Right hindlimb (tissue), 1 donor: ENCODE measurements at regions not wholly inside any gene's neighbourhood (a gene's known extent, or its start where the extent isn't known, plus 50 kb on each side); places are given as distances from the start of the nearest gene placed in this dataset.

Source experiments
- DNase-seq: peaks from one replicate; pipeline ENCODE4 v3.0.0-alpha.2; 2018

DNA sequence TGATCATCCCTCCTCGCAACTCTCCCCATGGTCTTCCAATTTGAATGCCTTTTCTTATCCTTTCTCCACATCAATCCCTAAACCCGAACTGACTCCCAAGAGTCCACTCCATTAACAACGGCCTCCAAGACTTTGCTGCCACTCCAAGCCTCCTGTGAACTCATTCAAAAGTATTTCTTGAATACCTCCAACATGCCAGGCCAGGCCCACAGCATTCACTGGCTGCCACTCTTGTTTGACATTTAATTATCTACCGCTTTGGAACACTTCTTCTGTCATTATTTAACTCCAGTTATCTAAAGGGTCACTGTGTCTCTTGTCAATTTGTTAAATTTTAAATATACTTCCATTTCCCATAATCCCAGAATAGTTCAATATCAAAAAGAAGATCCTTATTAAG, 378.9 kb downstream of the EFNA5 start:
- no peak for DNase-seq

DNA sequence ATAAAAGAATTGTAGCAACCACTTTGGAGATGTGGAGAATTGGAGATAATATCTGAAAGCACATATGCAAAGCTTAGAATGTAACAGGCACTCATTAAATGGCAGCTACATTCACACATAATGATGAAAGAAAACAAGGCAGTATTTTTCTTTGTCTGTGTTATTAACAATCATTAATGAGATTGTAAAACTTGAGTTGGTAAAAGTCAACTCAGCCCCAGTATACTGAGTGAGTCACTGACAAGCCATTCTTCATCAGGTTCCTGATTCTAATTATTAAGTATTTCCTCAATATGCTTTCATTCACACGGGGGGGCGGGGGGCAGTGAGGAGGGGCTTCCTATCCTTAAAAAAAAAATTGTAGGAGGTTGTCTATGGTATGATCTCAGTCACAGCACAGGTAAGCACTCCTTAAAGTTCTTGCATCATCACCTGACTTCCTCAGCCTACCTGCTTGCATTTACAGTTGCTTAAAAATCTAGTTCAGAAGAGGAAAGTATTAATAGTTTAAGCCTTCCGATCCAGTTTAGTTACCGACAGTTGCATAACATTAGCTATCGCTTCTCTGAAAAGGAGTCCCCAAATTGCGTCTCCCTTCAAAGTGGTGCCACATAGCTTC, 379.8 kb downstream of the EFNA5 start:
- no peak for DNase-seq

GRCh38 chr5:107289030-107289714, 381.6 kb downstream of the EFNA5 start:
- DNase-seq = no peak

DNA sequence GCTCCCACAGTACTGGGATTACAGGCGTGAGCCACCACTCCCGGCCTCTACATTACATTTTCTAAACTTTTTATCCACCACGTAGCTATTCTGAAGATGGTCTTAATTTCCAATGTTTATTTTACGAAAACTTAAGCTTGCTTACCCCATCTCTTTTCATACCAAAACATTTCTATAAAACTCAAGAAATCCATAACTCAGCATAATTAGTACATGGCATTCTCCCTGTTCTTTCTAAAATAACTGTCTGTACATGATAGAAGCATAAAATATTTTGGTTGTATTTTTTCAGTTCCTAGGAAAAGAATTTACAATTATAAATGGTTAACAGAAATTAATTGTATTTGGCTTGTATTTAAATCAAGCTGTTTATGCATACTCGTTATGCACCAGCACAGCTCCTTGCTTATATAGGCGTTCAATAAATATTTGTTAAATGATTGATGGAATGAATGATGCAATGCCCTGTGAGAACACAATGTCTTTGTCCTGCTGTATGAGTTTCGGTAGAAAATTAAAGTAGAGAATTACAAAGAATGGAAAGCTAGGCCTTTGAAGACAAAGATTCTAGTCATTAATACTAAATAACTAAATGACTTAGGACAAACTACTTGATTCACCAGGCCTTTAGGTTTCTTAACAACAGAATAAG, 384.2 kb downstream of the EFNA5 start:
- no peak for DNase-seq

- no peak for DNase-seq
Observed at GRCh38 chr5:107285772-107286171, 385.0 kb downstream of the EFNA5 start.

- DNase-seq = no peak
Observed at GRCh38 chr5:107284822-107285525, 385.8 kb downstream of the EFNA5 start.

- DNase-seq = no peak
Observed at GRCh38 chr5:107282061-107282460, 388.7 kb downstream of the EFNA5 start.

GRCh38 chr5:107278774-107279173, 392.0 kb downstream of the EFNA5 start:
- no peak for DNase-seq

GRCh38 chr5:107277485-107278125, 393.1 kb downstream of the EFNA5 start:
- DNase-seq = no peak

- no peak for DNase-seq
Observed at GRCh38 chr5:107275333-107275732, 395.4 kb downstream of the EFNA5 start.

GRCh38 chr5:107274571-107274970, 396.2 kb downstream of the EFNA5 start:
- DNase-seq = no peak

- DNase-seq = no peak
Observed at GRCh38 chr5:107272954-107273353, 397.8 kb downstream of the EFNA5 start.

DNA sequence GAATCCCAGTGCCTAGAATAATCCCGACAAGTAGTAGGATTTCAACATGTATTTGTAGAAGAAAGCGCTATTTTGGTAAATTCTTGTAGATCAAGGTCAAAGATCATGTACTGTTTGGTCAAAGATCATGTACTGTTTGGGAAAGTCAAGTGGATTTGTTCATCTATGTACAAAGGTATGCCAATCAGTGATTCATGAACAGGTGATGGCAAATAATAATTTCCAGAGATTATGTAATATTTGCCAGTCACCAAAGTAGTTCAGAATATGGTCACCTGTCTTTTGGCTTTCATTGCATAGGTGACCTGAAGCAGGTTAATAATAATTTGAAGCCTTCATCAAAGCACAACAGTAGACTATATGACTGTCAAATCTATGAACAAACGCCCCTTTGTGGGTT, 398.2 kb downstream of the EFNA5 start:
- DNase-seq = no peak

DNA sequence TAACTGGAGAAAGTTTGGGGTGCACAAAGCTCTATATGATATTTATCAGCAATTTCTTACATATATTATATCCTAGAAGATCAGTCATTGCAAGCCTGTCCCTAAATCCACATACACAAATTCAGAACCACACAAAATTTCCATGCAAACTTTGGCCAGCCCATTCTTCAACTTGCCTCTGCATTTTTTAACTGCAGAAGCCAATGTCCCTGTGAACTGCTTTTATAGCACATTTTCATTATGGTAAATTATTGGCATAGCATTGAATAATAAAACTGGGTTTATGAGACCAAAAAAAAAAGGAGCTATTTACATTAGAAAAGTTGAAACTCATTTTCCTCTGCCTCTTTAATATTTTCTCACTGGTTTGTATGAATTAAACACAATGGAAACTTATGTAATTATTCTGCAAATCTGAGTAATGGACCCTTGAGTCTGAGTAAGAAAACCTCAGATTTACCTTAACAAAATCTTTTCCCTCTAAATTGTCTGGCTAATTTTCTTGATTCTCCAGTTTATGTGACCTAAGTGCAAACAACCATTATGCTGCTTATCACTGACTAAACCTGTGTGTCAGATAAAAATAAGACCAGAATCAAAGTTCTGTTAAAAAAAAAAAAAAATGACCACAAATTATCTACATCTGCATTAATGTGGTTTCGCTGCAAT, 398.9 kb downstream of the EFNA5 start:
- no peak for DNase-seq

DNA sequence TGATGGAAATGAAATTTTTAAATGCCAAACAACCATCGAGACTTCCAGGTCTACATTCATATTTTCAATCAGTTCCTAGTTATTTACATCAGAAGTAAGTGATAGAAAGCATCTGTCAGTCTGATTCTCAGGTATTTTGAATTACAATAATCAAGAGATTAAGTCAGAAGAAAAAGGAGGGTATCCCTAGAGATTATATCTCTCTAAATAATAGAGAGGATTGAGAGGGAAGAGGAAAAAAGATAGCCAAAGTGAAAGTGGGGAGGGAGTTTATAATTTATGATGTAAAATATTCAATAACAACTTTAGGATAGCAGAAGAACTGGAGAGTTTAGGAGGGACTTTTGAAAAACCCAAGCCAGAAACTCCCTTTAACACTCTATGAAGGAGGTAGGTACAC, 400.2 kb downstream of the EFNA5 start:
- DNase-seq = no peak

DNA sequence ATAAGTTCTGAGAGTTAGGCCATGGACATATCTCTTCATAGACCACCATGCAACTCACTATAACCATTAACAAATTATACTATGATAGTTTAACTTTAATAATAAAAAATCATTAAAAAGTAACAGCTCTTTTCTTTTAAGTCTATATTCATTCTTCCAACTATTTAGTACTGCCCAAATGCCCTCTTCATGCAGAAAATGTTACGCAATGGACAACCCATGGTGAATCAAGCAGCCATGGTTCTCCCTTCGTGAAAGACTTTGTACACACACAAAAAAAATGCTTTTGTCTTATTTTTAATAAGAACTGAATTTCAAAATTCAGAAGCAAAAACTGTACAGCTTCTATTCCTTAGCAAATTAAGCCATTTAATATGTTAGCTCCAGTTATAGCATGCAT, 401.1 kb downstream of the EFNA5 start:
- DNase-seq = no peak

GRCh38 chr5:107269256-107269655, 401.5 kb downstream of the EFNA5 start:
- no peak for DNase-seq

- no peak for DNase-seq
Observed at GRCh38 chr5:107268241-107268640, 402.5 kb downstream of the EFNA5 start.

DNA sequence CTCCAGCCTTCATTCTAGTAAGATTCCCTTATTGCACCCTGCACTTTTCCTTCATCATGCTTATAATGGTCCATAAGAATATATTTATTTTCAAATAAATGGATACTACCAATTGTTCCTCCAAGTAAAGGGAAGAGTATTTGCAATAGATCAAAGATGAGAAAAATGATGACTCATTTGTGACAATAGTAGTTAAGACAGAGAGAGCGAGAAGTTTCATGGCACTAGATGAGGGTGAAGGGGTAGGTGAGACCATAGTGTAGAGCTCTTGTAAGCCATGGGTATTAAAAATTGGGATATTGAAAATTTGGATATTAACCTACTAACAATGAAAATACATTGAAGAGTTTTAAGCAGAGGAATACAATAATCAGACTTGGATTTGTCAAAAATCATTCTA, 404.6 kb downstream of the EFNA5 start:
- no peak for DNase-seq

DNA sequence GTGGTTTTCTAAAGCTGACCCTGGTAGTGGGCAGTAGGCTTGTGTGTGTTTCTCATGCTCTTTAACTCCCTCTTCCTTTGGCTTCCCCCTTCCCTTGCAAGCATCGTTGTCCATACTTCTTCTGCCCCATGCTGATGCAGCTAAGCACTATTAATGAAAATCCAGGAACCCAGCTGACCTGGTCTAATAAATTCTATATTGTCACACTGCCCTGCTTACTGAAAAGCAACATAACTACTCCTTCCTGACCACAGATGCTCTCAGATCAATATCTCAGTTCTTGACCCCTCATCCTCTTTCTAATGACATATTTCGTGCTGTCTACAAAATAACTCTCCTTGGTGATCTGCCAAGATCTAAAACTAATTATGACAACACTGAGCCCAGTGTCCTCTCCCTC, 405.5 kb downstream of the EFNA5 start:
- no peak for DNase-seq

DNA sequence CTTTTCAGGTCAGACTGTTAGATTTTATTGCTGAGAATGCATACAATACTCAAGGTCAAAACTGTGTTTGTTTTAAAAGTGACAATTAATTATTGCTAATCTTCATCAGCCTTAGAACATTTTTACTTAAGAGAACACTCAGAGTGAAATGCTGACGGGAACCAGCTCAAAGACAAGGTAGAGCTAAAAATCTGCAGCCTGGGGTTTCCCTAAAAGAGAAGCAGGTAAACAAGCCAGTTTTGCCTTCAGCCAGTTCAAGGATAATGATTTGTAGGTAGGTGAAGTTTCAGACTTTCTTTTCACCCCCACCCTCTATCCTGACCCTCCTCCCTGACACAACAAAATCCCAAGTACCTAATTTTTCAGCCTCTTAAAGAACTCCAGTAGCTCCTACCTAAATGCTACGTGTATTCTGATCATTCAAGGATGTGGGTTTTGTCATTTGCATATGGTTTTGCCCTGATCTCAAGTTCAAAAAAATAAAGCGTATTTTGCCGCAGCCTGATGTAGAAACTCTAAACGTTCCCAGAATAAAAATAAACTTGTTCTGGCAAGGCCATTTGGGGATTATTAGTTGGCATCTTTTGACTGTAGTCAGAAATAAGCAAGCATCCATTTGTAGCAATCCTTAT, 407.2 kb downstream of the EFNA5 start:
- no peak for DNase-seq

GRCh38 chr5:107257885-107258520, 412.7 kb downstream of the EFNA5 start:
- DNase-seq = no peak
